ENCODE measurements at regions not wholly inside any gene's neighbourhood (a gene's known extent, or its start where the extent isn't known, plus 50 kb on each side); places are given as distances from the start of the nearest gene placed in this dataset.

GRCh38 chr9:78491402-78491801 is 194.5 kb downstream of the PSAT1 start:
- DNase-seq = no peak

- no peak for DNase-seq
These were observed 196.3 kb downstream of the PSAT1 start for GRCh38 chr9:78493166-78493742.

GRCh38 chr9:78502566-78502965 is 205.6 kb downstream of the PSAT1 start:
- DNase-seq = no peak

- no peak for DNase-seq
These were observed 208.6 kb downstream of the PSAT1 start for GRCh38 chr9:78505546-78505945.

GRCh38 chr9:78507037-78507436 is 210.1 kb downstream of the PSAT1 start:
- no peak for DNase-seq

GRCh38 chr9:78510035-78510434 is 213.1 kb downstream of the PSAT1 start:
- no peak for DNase-seq

- DNase-seq = no peak
These were observed 218.2 kb downstream of the PSAT1 start for GRCh38 chr9:78515108-78515507.

GRCh38 chr9:78519786-78520185 is 222.9 kb downstream of the PSAT1 start:
- no peak for DNase-seq

- no peak for DNase-seq
These were observed 224.8 kb downstream of the PSAT1 start for GRCh38 chr9:78521680-78522079.

- DNase-seq = no peak
These were observed 229.1 kb downstream of the PSAT1 start for GRCh38 chr9:78525986-78526560.

- no peak for DNase-seq
These were observed 236.6 kb downstream of the PSAT1 start for GRCh38 chr9:78533500-78533899.

- DNase-seq = no peak
These were observed 242.3 kb downstream of the PSAT1 start for GRCh38 chr9:78539188-78539587.

- no peak for DNase-seq
These were observed 243.0 kb downstream of the PSAT1 start for GRCh38 chr9:78539904-78540303.

- no peak for DNase-seq
These were observed 245.0 kb downstream of the PSAT1 start for GRCh38 chr9:78541868-78542443.

GRCh38 chr9:78542491-78543181 is 245.7 kb downstream of the PSAT1 start:
- peak in 15 of 58 donors; percentile 1 to 39 (median 5) for DNase-seq

GRCh38 chr9:78543353-78543752 is 246.4 kb downstream of the PSAT1 start:
- no peak for DNase-seq

GRCh38 chr9:78544230-78544629 is 247.3 kb downstream of the PSAT1 start:
- DNase-seq = no peak

GRCh38 chr9:78547831-78548230 is 250.9 kb downstream of the PSAT1 start:
- no peak for DNase-seq

- DNase-seq = no peak
These were observed 251.7 kb downstream of the PSAT1 start for GRCh38 chr9:78548670-78549069.

- DNase-seq = no peak
These were observed 252.8 kb downstream of the PSAT1 start for GRCh38 chr9:78549711-78550110.

- DNase-seq = no peak
These were observed 255.9 kb downstream of the PSAT1 start for GRCh38 chr9:78552802-78553201.

- no peak for DNase-seq
These were observed 260.6 kb downstream of the PSAT1 start for GRCh38 chr9:78557540-78557939.

GRCh38 chr9:78559449-78559885 is 262.5 kb downstream of the PSAT1 start:
- no peak for DNase-seq

All from anterior cingulate cortex (tissue), 58 donors.